ENCODE measurements at regions not wholly inside any gene's neighbourhood (a gene's known extent, or its start where the extent isn't known, plus 50 kb on each side); places are given as distances from the start of the nearest gene placed in this dataset.

DNA sequence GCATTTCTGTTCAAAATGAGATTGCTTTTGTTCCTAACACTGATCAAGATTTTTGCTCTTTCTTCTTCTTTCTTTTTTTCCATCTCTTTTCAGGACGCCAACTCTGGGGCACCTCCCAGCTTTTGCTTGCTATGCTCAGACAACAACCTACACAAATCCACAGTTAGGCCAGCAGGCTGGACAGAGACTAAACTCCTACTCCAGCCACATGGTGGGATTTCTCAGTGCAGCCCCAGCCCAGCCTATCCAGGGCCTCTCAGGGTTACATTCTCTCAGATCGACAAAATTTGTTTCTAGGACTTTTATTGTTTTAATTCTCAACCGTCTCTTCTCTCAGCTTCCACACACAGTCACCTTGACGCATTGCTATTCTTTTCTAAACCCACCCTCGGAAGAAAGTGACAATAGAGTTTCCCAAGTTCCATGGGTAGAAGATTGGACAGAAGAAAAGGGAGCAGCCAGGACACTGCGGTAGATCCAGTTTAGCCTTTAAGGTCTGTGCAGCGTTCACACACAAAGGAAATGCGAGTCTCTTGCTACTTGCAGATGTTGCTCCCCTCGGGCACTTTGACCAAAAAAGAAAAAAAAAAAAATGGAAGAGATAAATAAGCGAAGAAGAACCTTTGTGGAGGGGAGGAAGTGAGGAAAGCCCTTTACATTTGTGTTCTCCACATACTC, 588.6 kb upstream of the GRAMD2B start:
- Histone ChIP-seq H3K4me1 (replicated peaks in 1 of 2) (peaks cover 0 to 8% of the 10 kb centered on the region in 2 donors), H3K36me3 (replicated peaks in 1 of 2) (no peaks in the 10 kb centered on the region), H3K4me3 (no peak overlapping the region), H3K27ac (no peak overlapping the region), H3K9me3 (replicated peaks in 1 of 3) (no peaks in the 10 kb centered on the region), H3K27me3 (no peaks in the 10 kb centered on the region)
- 82 to 89% (median 89%) methylated on average over 10 of the region's 10 CpGs for WGBS, 4 donors
- intact Hi-C loops (cut with DNase I), result no loop called here
- no peak for TF ChIP-seq POLR2A (IDR thresholded peaks at IDR 0.05)
- TF ChIP-seq, protein P1, sequence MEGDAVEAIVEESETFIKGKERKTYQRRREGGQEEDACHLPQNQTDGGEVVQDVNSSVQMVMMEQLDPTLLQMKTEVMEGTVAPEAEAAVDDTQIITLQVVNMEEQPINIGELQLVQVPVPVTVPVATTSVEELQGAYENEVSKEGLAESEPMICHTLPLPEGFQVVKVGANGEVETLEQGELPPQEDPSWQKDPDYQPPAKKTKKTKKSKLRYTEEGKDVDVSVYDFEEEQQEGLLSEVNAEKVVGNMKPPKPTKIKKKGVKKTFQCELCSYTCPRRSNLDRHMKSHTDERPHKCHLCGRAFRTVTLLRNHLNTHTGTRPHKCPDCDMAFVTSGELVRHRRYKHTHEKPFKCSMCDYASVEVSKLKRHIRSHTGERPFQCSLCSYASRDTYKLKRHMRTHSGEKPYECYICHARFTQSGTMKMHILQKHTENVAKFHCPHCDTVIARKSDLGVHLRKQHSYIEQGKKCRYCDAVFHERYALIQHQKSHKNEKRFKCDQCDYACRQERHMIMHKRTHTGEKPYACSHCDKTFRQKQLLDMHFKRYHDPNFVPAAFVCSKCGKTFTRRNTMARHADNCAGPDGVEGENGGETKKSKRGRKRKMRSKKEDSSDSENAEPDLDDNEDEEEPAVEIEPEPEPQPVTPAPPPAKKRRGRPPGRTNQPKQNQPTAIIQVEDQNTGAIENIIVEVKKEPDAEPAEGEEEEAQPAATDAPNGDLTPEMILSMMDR (IDR thresholded peaks at IDR 0.05), result no peak
- no peak for DNase-seq

DNA sequence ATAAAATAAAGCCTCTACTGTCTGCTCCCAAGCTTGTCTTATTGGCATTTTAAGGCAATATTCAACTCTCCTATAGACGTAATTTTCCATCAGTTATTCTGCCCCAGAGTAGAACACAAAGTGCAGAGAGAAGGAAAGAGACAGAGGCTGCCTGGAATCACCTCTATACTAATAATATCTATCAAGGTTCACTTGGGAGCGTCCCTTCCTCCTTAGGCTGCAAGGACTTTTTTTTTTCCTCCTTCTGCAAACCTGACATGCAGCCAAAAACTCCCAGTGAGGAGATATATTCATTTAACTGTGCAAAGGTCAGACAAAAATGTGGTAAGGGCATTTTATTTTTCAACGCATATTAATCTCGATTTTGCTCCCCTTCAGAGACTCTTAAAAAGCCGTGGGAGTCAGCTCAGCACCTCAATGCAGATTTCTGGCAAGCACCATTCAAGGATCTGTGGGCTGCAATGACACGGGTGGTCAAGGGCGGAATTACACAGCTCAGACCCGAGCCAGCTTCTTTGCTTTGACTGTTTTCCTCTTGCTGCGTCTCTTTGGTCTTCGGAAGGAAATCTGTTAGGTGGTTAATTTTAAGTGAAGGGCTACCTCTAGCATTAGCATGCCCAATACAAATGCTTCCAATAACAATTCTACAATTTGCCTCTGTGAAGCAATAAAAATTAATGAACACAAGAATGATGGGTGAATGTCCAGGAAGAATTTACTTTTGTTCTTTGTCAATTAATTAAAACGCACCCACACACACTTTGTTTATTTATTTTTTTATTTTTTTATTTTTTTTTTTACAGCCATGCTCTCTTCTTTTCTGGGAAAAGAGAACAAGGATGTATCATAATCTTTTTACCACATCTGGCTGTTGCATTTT, 587.7 kb upstream of the GRAMD2B start:
- Histone ChIP-seq H3K27me3 (no peaks in the 10 kb centered on the region), H3K27ac (no peak overlapping the region), H3K9me3 (replicated peaks in 1 of 3) (no peaks in the 10 kb centered on the region), H3K4me3 (peak overlapping the region in 1 of 4 donors; percentile 35), H3K4me1 (replicated peaks in 1 of 2) (peaks cover 0 to 8% of the 10 kb centered on the region in 2 donors), H3K36me3 (replicated peaks in 1 of 2) (no peaks in the 10 kb centered on the region)
- WGBS, 4 donors, result 12 to 16% (median 15%) methylated on average over 11 of the region's 11 CpGs
- DNase-seq, result peak; percentile 17 to 69 (median 45)
- intact Hi-C loops (cut with DNase I), result no loop called here
- TF ChIP-seq, protein P1 (IDR thresholded peaks at IDR 0.05), result peak; percentile 53 to 79 (median 69)
- TF ChIP-seq POLR2A (IDR thresholded peaks at IDR 0.05), result no peak

DNA sequence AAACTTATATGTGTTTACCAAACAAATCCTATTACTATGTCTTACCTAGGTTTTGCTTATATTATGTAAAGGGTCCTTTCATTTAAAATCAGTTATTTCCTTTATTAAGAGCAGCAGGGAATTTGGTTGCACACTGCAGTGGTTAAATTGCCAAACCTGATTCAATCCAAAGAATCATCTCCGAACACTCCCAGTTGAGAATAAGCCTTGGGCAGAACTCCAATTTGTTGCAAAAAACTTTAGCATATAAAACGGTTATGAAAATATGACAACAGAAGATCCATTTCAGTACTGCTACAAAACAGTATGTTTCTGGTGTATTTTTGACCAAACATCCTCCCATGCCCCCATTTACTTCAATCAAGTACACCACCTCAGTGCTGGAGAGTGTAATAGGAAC, 587.0 kb upstream of the GRAMD2B start:
- no peaks in the 10 kb centered on the region for H3K36me3 ChIP-seq (replicated peaks in 1 of 2)
- intact Hi-C loops (cut with DNase I), result no loop called here
- H3K4me1 ChIP-seq (replicated peaks in 1 of 2), result peaks cover 0 to 8% of the 10 kb centered on the region in 2 donors
- no peaks in the 10 kb centered on the region for H3K27me3 ChIP-seq
- no peak overlapping the region for H3K4me3 ChIP-seq
- TF ChIP-seq, protein P1 (IDR thresholded peaks at IDR 0.05), result no peak
- no peak for TF ChIP-seq POLR2A (IDR thresholded peaks at IDR 0.05)
- no peaks in the 10 kb centered on the region for H3K9me3 ChIP-seq (replicated peaks in 1 of 3)
- WGBS, 4 donors, result 25 to 34% (median 28%) methylated on average over 2 of the region's 2 CpGs
- no peak overlapping the region for H3K27ac ChIP-seq
- DNase-seq, result no peak

DNA sequence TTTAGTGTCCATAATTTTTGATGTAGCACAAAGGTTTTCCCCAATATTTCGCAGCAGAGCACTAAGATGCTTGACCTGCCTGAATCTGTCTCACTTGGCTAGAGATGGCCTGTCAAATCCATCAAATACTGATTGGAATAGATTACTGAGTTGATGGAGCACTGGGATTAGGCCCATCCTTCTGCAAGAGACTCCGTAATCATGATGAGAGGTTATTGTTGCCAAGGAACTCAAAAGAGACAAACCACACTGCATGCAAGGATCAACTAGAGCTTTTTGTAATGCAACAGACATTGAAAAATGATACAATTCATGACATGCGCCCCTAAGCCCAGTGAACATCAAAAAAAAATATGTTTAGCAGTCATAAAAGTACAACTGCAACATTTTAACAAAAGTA, 585.3 kb upstream of the GRAMD2B start:
- H3K4me1 ChIP-seq (replicated peaks in 1 of 2), result peaks cover 0 to 8% of the 10 kb centered on the region in 2 donors
- intact Hi-C loops (cut with DNase I), result no loop called here
- H3K4me3 ChIP-seq, result no peak overlapping the region
- H3K27me3 ChIP-seq, result no peaks in the 10 kb centered on the region
- 81 to 88% (median 85%) methylated on average over 3 of the region's 3 CpGs for WGBS, 4 donors
- no peak for DNase-seq
- TF ChIP-seq, protein P1 (IDR thresholded peaks at IDR 0.05), result no peak
- no peak for TF ChIP-seq POLR2A (IDR thresholded peaks at IDR 0.05)
- no peaks in the 10 kb centered on the region for H3K9me3 ChIP-seq (replicated peaks in 1 of 3)
- H3K36me3 ChIP-seq (replicated peaks in 1 of 2), result no peaks in the 10 kb centered on the region
- no peak overlapping the region for H3K27ac ChIP-seq
